ENCODE measurements at regions not wholly inside any gene's neighbourhood (a gene's known extent, or its start where the extent isn't known, plus 50 kb on each side); places are given as distances from the start of the nearest gene placed in this dataset.

DNA sequence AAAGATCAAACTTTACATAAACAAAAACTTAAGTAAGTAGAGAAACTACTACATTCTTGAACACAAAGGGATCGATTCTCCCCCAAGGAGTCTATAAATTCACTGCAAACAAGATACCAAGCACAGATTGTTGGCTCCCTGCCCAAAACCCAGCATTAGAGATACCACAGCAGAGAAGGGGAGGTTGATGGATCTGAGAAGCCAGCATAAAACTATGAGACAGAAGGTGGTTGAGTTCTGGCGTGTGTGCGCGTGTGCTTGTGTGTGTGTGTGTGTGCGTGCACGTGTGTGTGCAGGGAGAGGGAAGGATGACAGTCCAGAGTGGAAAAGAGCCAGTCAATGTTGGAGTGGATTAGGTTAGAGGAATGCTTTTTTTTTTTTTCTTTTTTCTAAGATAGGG is 143.2 kb upstream of the PRR20G start:
- DNase-seq, result no peak

DNA sequence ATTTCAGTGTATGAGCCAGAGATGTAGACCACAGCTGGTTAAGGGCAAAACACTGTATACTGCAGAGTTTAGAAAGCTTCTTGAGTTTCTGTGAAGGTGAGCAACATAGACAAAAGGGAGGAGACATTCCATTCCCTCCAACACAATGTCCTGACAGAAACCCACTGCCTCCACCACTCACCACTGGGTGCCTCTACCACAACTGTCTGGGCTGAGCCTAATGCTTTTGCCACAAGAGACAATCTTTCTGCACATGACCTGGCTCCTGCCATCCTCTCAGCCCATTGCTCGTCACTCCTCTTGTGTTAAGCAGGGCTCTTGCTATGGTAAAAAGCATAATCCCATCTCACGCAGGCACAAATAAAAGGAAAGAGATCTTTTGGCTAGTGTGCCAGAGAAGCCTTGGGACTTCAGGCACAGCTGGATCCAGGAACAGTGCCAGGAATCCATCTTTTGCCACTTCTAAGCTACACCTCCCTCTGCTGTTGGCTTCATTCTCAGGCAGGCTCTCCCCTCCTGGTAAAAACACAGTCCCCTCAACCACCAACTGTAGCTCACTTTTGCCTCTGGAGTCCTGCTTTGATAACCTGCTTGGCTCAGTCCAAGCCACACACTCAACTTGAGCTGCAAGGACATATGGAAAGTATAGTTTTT is 140.6 kb upstream of the PRR20G start:
- no peak for DNase-seq

DNA sequence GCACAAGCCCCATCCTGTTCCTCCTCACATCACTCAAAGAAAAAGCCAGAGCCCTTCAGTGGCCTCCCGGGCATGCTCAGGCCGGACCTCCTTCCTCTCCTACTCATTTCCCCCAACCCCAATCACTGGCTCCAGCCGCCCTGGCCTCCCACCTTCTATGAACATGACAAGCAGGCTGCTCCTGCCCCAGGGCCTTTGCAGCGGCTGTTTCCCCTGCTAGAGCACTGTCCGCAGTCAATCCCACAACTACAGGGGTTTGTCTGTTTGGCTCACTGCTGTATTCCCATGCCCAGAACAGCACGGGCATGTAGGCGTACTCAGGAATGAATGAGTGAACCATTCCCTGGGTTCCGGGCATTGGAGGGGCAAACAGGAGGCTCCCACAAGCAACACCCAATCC is 139.8 kb upstream of the PRR20G start:
- DNase-seq, result no peak

DNA sequence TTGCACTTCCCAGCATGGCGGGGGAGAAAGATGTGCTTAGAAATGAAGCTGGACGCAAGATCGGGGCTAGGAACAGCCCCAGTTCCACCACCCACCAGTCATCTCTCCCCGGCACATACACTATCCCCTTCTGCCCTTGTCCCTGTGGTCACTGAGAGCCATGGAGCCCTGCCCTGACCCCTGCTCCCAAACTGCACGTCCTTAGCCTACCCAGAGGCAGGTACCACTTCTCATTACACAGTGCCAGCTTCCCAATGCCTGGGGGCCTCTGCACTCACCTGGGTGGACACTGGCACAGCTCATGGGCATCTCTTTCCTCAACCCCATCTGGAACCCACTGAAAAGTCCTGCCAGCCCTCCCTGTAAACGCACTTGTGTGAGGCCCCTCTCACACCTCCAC is 139.3 kb upstream of the PRR20G start:
- DNase-seq, result no peak

DNA sequence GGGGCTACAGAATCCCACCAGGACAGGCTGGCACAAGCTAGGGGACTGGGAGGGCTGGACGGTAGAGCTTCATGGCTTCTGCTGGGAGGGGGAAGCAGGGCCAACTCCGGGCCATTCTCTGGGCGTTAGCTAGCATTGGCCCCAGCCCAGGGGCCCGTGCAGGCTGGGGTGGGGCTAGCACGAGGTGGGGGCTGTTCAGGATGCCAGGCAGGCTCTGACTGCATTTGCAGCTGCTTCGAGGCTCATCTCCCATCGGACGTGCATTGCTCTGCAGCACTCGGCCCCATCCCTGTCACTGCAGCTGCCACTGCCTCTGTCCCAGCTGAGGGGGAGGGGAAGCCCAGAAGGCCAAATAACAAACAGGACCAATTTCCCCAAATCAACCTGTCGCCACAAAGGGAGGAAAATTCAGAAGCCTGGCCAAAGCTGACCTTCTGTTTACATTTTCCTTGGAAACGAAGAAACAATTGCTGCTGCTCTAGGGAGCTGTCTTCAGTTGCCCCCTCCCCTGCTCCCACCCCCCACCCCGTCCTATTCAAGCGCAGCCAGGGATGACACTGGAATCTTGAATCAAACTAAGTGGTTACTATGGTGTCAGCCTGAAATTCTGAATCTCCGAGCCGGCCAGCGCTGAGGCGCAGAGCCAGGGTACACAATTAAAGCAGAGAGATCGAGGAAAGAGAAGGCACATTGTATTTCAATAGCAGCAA is 138.8 kb upstream of the PRR20G start:
- no peak for DNase-seq

DNA sequence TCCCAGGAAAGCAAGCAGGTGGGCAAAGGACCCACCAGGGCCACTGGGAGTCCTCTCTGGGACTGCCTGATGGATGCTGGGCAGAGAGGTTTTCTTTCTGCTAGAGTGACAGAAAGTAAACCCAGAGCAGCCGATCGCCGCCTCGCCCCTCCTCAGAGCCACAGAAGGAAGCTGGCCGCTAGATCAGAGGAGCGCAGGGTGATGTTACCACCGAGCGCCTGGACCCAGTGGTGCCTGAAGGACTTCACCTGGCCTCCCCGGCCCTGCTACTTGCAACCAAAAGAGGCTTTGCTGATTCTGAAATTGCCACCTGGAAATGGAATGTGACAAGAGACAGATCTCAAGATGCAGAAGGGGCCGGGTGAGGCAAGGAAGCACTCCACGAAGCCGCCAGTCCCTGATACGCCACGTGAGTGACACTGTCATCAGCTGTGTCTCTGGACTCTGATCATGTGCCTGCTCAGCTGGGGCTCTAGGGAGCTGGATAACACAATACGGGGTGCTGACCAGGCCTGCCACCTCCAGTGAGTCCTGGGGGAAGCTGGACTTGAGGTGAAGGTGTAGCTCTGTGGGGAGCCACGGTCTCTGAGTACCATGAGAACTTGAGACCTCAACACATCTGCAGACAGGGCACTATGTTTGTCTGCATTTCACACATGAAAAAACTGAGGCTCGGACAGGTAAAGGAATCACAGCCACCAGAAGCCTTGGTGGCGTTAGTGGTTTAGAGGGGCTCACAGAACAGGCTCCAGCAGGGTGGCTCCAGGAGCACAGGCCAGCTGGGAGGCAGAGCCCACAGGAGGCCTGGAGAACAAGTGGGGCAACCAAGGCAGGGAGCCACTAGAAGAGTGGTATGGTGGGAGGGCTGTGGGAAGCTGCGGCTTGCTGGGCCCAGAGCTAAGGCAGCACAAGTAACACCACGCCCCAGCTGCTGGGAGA is 137.9 kb upstream of the PRR20G start:
- DNase-seq, result no peak

DNA sequence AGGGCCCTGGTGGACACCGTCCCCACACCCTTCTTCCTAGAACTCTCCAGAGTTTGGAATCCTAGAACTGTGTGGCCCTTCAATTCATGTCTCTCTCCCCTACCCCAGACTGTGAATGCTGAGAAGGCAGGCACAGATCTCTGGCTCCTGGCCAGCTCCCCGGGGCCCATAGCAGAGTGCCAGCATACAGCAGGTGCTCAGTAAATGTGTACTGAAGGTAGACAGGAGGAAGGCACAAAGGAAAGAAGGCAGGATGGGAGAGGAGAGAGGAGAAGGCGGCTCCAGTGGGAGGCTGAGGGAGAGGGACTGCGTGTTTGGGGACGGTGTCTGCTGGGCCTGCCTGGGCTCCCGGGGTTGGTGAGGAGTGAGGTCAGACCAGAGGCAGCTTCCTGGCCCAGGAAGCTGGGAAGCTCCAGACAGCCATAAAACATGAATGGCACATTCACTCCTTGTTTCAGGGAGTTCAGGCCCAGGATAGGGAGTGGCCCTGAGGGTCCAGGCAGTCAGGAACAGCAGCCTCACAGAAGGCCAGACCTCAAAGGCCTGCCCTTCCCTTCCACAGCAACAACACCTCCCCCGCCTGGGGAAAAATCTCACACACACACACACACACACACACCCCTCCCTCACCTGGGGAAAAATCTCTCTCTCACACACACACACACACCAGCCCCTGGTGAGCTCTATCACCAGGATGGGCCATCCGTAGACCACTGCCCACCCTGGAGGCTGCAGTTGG is 137.1 kb upstream of the PRR20G start:
- DNase-seq, result no peak

DNA sequence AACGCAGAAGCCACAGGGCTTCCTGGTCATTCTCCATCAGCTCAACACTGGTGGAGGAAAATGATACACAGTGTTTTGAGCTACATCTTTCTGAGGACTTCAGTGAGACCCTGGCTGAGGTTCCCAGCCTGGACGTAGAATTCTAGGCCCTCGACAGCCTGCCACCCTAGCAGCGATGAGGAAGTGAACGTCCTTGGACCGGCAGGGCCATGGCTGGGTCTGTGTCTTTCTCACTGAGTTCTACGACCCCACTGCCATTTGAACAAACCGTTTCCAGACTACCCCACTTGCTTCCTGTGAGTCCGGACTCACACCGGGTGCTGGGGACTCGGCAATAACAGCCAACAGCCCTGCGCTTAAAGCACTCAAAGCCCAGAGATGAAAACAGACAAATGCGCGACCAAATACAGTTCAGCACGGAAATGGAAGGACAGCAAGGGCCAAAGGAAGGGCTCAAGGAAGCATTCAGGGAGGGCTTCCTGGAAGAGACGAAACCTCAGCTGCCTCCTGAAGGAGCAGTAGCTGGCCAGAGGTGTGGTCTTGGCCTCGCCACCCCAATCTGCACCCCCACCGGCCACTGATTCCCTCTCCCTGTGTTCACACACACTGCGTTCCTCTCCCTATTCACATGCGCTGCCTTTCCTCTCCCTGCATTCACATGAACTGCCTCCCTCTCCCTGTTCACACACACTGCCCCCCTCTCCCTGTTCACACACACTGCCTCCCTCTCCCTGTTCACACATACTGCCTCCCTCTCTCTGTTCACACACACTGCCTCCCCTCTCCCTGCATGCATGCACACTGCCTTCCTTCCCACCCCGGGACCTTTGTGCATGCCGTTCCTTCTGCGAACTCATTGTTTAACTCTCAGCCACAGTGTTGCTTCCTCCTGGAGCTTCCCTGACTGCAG is 136.3 kb upstream of the PRR20G start:
- DNase-seq, result no peak

DNA sequence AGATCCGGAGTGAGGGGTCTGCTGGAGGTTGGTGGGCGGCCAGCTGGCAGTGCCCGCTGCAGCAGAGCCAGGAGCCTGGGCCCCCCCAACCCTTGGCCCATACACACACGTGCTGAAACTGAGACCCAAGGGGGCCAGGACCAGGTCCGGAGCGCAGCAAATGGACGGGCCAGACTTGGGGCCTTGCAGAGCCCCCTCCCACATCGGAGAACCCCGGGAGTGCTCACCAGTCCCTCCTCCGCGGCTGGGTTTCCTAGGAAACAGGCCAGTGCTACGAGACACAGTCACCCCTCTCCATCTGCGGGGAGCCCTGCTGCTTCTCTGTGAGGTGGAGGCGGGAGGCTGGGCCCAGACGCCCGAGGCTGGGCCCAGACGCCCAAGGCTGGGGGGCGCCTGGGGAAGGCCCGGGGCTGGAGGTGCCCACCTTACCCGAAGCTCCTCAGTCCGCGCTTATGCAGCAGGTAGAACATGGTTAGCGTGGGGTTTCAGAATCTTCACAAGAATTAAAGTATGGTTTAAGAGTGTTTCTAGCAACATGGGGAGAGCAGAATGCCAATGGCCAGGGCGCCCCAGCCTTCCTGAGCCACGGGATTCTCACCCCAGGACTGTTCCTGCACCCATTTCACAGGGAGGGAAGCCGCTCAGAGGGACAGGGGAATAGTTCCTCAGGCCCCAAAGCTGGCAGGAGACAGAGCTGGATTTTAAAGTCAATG is 135.0 kb upstream of the PRR20G start:
- no peak for DNase-seq

DNA sequence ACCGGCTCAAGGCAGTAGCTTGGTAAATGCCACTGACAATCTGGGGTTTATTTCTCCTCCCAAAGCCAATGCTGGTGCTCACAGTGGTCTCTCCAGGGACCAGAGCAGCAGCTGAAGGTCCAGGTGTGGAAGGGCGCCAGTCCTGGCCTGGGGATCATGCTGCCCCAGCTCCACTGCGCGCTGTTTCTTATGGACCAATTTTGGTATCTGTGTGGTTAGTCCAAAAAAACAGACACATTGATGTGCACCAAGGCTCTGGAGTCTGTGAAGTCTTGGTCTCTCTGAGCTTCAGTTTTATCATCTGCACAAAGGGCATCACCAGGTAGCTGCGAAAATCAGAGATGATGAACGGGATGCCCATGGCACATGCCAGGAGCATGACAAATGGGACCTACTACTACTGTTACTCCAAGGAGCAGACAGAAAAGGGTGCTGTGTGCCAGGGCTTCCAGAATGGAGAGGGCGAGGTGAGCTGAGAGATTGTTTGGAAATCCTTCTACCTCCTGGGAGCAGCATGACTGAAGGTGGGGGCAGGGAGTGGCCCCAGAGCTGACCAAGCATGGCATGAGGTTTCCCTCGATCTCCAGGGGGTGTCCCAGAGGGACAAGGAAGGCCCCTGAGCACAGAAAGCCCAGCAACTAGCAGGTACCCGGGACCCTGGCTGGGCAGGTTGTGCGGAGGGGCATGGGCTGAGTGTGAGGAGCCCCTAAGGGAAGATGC is 134.3 kb upstream of the PRR20G start:
- DNase-seq, result no peak

DNA sequence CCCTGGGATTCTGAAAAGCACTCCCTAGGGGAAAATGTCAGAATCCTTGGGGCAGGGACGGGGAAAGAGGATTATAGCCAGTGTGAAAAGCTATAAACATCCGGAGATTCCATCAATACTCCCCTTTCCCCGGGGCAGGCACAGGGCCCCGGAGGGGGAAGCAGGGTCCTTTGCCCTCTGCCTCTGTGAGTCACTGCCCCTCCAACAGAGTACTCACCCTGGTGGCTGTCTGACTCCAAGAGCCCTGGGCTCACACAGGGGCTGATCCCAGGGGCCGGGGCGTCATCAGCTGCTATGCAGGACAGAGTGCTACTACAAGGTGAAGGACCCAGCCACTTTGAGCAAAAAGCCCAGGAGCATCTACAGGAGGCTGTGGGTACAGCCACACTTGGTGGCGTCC is 133.0 kb upstream of the PRR20G start:
- no peak for DNase-seq

DNA sequence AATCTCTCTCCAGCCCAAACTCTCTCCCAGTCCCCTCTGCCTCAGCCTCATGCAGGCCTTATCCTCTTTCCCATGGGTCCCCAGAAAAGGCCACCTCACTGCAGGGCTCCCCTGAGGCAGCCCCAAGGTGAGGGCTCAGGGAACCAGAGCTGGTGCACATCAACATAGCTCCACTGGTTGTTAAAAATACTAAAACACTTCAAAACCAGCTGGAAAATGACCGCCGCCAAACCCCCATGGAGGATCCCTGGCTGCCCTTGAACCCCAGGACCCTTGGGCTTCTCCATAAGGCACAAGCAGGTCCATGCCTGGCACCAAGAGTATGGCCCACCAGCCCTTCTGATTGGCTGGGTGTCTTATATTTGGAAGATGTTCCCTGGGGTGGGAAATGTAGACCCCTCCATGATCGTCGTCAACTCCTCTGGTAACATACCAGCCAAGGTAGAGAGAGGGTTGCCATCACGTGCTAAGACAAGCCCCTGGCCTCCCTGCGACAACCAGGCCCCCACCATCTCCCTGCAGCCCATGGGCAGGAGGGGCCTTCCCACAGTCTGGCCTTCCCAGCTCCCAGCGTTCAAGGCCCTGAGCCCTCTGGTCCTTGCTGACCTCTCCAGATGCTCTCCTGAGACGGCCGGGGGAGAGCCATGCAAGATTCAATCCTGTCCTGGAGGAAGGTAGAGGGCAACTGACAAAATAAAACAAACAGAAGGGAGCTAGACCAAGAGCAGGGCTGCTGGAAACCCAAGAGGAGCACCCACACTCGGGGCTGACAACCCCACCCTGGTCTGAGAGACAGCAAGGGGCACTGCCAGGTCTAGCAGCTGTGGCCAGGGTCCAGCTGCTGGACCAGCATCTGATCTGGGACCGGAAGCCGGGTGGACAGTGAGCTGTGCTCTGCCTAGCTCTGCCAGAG is 132.1 kb upstream of the PRR20G start:
- no peak for DNase-seq

DNA sequence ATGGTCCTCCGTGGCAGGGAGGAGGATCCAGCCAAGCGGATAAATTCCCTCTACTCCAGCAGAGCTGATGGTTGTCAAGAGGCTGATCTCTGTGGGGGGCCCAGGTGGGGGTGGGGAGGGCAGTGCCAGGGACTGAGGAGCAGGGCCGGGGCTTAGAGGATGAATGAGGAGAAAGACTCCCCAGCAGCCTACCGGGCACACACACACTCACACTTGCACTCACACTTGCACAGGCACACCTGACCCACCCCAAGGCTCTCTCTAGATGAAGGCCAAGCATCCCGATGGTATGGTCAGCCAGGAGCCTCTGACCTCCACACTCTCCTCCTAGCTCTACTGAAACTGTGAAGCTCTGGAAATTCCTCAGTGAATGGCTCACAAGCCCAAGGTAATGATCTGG is 131.3 kb upstream of the PRR20G start:
- DNase-seq, result no peak

DNA sequence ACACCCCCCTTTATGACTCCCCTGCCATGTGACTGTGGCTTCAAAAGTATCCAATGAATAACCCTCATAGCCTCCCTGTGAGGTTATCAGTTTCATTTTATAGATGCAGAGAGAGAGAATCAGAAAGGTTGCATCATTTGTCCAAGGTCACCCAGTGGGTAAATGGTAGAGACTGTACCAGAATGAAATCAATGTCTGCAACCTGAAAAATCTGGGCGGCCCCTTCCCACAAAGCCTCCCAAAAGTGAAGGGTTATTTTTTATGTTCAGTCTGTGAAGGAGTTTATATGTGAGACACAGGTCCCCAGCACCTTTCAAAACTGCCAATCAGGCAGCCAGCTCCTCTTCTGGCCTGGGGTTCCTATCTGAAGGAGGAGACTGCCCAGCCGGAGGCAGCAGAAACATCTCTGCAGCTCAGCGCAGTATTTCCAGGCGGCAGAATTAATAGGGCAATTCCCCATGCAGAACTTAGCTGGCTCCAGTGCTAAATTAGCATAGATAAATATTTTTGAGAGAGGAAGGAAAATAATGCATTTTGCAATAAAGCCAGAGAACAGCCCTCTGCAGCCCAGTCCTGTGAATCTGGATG is 130.8 kb upstream of the PRR20G start:
- DNase-seq, result no peak

DNA sequence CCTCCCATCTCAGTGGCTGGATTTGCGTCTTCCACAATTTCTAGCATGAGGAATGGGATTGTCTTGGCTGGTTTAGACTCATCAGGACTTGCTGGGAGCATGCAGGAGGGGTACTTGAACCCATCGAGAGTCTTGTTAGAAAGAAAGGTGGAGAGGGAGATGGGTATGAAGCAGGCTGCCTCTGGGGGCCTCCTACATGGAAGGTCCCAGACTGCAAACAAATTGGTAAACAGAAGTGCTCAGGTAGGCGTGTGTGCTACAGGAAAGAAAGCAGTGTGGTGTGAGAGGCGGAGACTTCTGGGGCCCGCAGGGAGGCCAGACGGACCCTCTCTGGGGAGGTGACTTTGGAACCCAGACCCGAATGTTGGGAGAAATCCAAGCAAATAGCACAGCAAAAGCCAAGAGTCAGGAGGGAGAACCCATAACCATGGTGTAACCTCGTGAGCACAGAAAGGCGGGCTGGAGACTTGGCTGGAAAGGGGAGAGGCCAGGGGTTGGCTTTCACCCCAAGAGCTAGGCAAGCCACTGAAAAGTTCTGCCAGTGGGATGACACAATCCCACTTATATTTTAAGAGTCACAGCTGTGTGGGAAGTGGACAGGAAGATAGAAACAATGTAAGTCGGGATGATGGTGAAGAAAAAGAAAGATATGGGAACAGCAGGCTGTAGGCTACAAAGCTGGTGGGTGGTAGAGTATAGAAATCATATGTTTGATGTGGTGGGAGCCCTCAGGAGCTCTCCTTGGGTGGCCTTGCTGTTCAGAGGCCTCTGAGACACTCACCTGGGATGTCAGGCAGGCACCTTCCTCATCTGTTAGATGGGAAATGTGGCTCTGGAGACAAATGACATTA is 130.1 kb upstream of the PRR20G start:
- DNase-seq, result no peak

DNA sequence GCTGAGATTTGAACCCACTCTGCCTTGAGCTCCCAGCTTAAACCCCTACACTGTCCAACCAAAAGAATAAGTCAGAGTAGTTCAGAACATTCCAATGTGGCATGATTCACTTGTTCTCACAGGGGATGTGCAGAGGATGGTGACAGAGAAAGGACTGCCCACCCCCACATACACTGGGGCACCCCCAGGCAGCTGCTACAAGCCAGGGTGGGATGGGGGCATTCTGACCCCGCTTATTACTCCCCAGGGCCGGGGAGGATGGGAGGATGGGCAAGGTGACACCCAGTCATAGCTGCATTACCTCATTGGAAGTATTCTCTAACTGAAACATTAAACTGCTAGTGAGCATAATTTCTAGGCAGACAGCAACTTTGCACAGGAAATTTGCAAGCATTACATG is 126.0 kb upstream of the PRR20G start:
- DNase-seq, result no peak

DNA sequence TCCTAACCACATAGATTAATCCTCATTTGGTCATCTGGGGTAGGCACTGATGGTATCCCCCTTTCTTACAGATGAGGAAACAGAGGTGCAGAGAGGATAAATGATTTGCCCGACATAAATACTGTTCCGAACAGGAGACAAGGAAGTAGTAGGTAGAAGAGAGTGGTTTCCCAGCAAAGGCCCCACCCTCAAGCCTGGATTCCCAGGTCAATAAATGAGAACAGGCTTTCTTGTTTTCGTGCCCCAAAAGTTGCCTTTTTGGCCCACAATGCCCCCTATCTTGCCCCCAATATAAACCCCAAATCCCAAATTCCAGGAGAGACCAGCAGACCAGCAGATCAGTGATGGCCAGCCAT is 125.5 kb upstream of the PRR20G start:
- DNase-seq, result no peak
